ENCODE measurements at regions not wholly inside any gene's neighbourhood (a gene's known extent, or its start where the extent isn't known, plus 50 kb on each side); places are given as distances from the start of the nearest gene placed in this dataset.

GRCh38 chr6:8218861-8219260, 116.5 kb upstream of the EEF1E1 start:
- peaks cover 0 to 2% of the 10 kb centered on the region in 2 experiments for H3K36me3 ChIP-seq (ENCODE audit: control insufficient read depth in 1 of 2, insufficient read depth in 2 of 2, low read length in 2 of 2)

GRCh38 chr6:8215631-8216030, 113.3 kb upstream of the EEF1E1 start:
- H3K4me3 ChIP-seq (ENCODE audit: low read depth, low read length), result no peak overlapping the region

More at GRCh38 chr6:8218861-8219260, 116.5 kb upstream of the EEF1E1 start:
- no peak overlapping the region for H3K18ac ChIP-seq (ENCODE audit: low read length)
- peaks cover 2% of the 10 kb centered on the region for H3K79me2 ChIP-seq (ENCODE audit: control insufficient read depth, insufficient read depth, low read length, poor library complexity)
- H3K23ac ChIP-seq (ENCODE audit: low read length), result no peak overlapping the region
- no peak overlapping the region for H3K14ac ChIP-seq (ENCODE audit: low read length)
- H4K12ac ChIP-seq (ENCODE audit: low read depth, low read length), result no peak overlapping the region
- peaks cover 5% of the 10 kb centered on the region for H3K79me1 ChIP-seq (ENCODE audit: low read length)
- H2AFZ ChIP-seq (ENCODE audit: insufficient read depth, low read length, poor library complexity), result no peak overlapping the region
- no peak overlapping the region for H3K4ac ChIP-seq (ENCODE audit: low read depth, low read length)
- WGBS (ENCODE audit: extremely low coverage, insufficient coverage, insufficient read length), result no CpG with 5 or more reads among the region's 5 CpGs
- H3K9me3 ChIP-seq (ENCODE audit: insufficient read depth, low read depth, low read length), result peaks cover 3% of the 10 kb centered on the region
- H3K27ac ChIP-seq (ENCODE audit: low read depth, low read length), result no peak overlapping the region
- H2AK5ac ChIP-seq (ENCODE audit: low read length), result no peak overlapping the region
- no peak overlapping the region for H2BK120ac ChIP-seq (ENCODE audit: insufficient read depth, low read length, poor library complexity)
- no peaks in the 10 kb centered on the region for H3K4me1 ChIP-seq (ENCODE audit: control insufficient read depth in 1 of 2, insufficient read depth in 2 of 2, low read length in 2 of 2)
- H2BK12ac ChIP-seq (ENCODE audit: low read length), result no peak overlapping the region
- H3K9ac ChIP-seq (ENCODE audit: low read length), result no peak overlapping the region
- H2BK5ac ChIP-seq (ENCODE audit: low read depth, low read length, poor library complexity), result no peak overlapping the region
- H4K8ac ChIP-seq (ENCODE audit: low read depth, low read length), result no peak overlapping the region
- H3K4me3 ChIP-seq (ENCODE audit: low read depth, low read length), result no peak overlapping the region
- H3K4me2 ChIP-seq (ENCODE audit: low read length), result no peak overlapping the region
- H3K27me3 ChIP-seq (ENCODE audit: insufficient read depth, low read length), result no peaks in the 10 kb centered on the region
- peak in 1 of 2 donors; percentile 78 for DNase-seq
- no peak overlapping the region for H4K91ac ChIP-seq (ENCODE audit: low read depth, low read length)

GRCh38 chr6:8213995-8214394, 111.6 kb upstream of the EEF1E1 start:
- H3K18ac ChIP-seq (ENCODE audit: low read length), result no peak overlapping the region
- H3K14ac ChIP-seq (ENCODE audit: low read length), result no peak overlapping the region
- no peak overlapping the region for H3K23ac ChIP-seq (ENCODE audit: low read length)
- peaks cover 2% of the 10 kb centered on the region for H3K79me2 ChIP-seq (ENCODE audit: control insufficient read depth, insufficient read depth, low read length, poor library complexity)
- H2AK5ac ChIP-seq (ENCODE audit: low read length), result no peak overlapping the region
- no peak overlapping the region for H3K4ac ChIP-seq (ENCODE audit: low read depth, low read length)
- no peak for DNase-seq
- no peak overlapping the region for H2BK5ac ChIP-seq (ENCODE audit: low read depth, low read length, poor library complexity)
- no peak overlapping the region for H3K9ac ChIP-seq (ENCODE audit: low read length)
- H4K12ac ChIP-seq (ENCODE audit: low read depth, low read length), result no peak overlapping the region
- H4K91ac ChIP-seq (ENCODE audit: low read depth, low read length), result no peak overlapping the region
- peaks cover 2% of the 10 kb centered on the region for H3K79me1 ChIP-seq (ENCODE audit: low read length)
- peaks cover 0 to 2% of the 10 kb centered on the region in 2 experiments for H3K36me3 ChIP-seq (ENCODE audit: control insufficient read depth in 1 of 2, insufficient read depth in 2 of 2, low read length in 2 of 2)
- no peaks in the 10 kb centered on the region for H3K27me3 ChIP-seq (ENCODE audit: insufficient read depth, low read length)
- H2BK120ac ChIP-seq (ENCODE audit: insufficient read depth, low read length, poor library complexity), result no peak overlapping the region
- WGBS (ENCODE audit: extremely low coverage, insufficient coverage, insufficient read length), result no CpG with 5 or more reads among the region's 4 CpGs
- no peak overlapping the region for H4K8ac ChIP-seq (ENCODE audit: low read depth, low read length)
- H3K4me3 ChIP-seq (ENCODE audit: low read depth, low read length), result no peak overlapping the region
- no peak overlapping the region for H3K4me2 ChIP-seq (ENCODE audit: low read length)
- no peaks in the 10 kb centered on the region for H3K4me1 ChIP-seq (ENCODE audit: control insufficient read depth in 1 of 2, insufficient read depth in 2 of 2, low read length in 2 of 2)
- no peak overlapping the region for H2AFZ ChIP-seq (ENCODE audit: insufficient read depth, low read length, poor library complexity)
- H3K27ac ChIP-seq (ENCODE audit: low read depth, low read length), result no peak overlapping the region
- H2BK12ac ChIP-seq (ENCODE audit: low read length), result no peak overlapping the region
- peaks cover 3% of the 10 kb centered on the region for H3K9me3 ChIP-seq (ENCODE audit: insufficient read depth, low read depth, low read length)

More at GRCh38 chr6:8215631-8216030, 113.3 kb upstream of the EEF1E1 start:
- Histone ChIP-seq H3K9ac (ENCODE audit: low read length) (no peak overlapping the region), H3K79me2 (ENCODE audit: control insufficient read depth, insufficient read depth, low read length, poor library complexity) (peaks cover 2% of the 10 kb centered on the region), H3K23ac (ENCODE audit: low read length) (no peak overlapping the region), H4K91ac (ENCODE audit: low read depth, low read length) (peak overlapping the region; percentile 19), H3K27me3 (ENCODE audit: insufficient read depth, low read length) (no peaks in the 10 kb centered on the region), H3K4me2 (ENCODE audit: low read length) (no peak overlapping the region), H3K9me3 (ENCODE audit: insufficient read depth, low read depth, low read length) (peaks cover 3% of the 10 kb centered on the region), H2BK5ac (ENCODE audit: low read depth, low read length, poor library complexity) (no peak overlapping the region), H3K4ac (ENCODE audit: low read depth, low read length) (no peak overlapping the region), H4K12ac (ENCODE audit: low read depth, low read length) (no peak overlapping the region), H4K8ac (ENCODE audit: low read depth, low read length) (no peak overlapping the region), H3K18ac (ENCODE audit: low read length) (peak overlapping the region; percentile 6), H2AK5ac (ENCODE audit: low read length) (no peak overlapping the region), H3K79me1 (ENCODE audit: low read length) (peaks cover 5% of the 10 kb centered on the region), H2AFZ (ENCODE audit: insufficient read depth, low read length, poor library complexity) (no peak overlapping the region), H3K27ac (ENCODE audit: low read depth, low read length) (no peak overlapping the region), H2BK12ac (ENCODE audit: low read length) (peak overlapping the region; percentile 95), H2BK120ac (ENCODE audit: insufficient read depth, low read length, poor library complexity) (peak overlapping the region; percentile 15), H3K4me1 (ENCODE audit: control insufficient read depth in 1 of 2, insufficient read depth in 2 of 2, low read length in 2 of 2) (no peaks in the 10 kb centered on the region), H3K36me3 (ENCODE audit: control insufficient read depth in 1 of 2, insufficient read depth in 2 of 2, low read length in 2 of 2) (peaks cover 0 to 2% of the 10 kb centered on the region in 2 experiments), H3K14ac (ENCODE audit: low read length) (no peak overlapping the region)
- no peak for DNase-seq
- WGBS (ENCODE audit: extremely low coverage, insufficient coverage, insufficient read length), result no CpG with 5 or more reads among the region's 6 CpGs

- no peaks in the 10 kb centered on the region for H3K27me3 ChIP-seq (ENCODE audit: insufficient read depth, low read length)
- H3K36me3 ChIP-seq (ENCODE audit: control insufficient read depth in 1 of 2, insufficient read depth in 2 of 2, low read length in 2 of 2), result peaks cover 0 to 2% of the 10 kb centered on the region in 2 experiments
- no peak overlapping the region for H4K8ac ChIP-seq (ENCODE audit: low read depth, low read length)
- no peak overlapping the region for H2BK120ac ChIP-seq (ENCODE audit: insufficient read depth, low read length, poor library complexity)
- peaks cover 2% of the 10 kb centered on the region for H3K79me2 ChIP-seq (ENCODE audit: control insufficient read depth, insufficient read depth, low read length, poor library complexity)
- no peak overlapping the region for H2BK12ac ChIP-seq (ENCODE audit: low read length)
- H3K4me2 ChIP-seq (ENCODE audit: low read length), result no peak overlapping the region
- no peak overlapping the region for H3K4me3 ChIP-seq (ENCODE audit: low read depth, low read length)
- no peak overlapping the region for H3K14ac ChIP-seq (ENCODE audit: low read length)
- peaks cover 3% of the 10 kb centered on the region for H3K9me3 ChIP-seq (ENCODE audit: insufficient read depth, low read depth, low read length)
- peaks cover 2% of the 10 kb centered on the region for H3K79me1 ChIP-seq (ENCODE audit: low read length)
- H4K12ac ChIP-seq (ENCODE audit: low read depth, low read length), result no peak overlapping the region
- H3K18ac ChIP-seq (ENCODE audit: low read length), result no peak overlapping the region
- peak in 1 of 2 donors; percentile 33 for DNase-seq
- no peak overlapping the region for H2BK5ac ChIP-seq (ENCODE audit: low read depth, low read length, poor library complexity)
- no peak overlapping the region for H3K4ac ChIP-seq (ENCODE audit: low read depth, low read length)
- no peak overlapping the region for H3K9ac ChIP-seq (ENCODE audit: low read length)
- no peak overlapping the region for H2AK5ac ChIP-seq (ENCODE audit: low read length)
- H3K27ac ChIP-seq (ENCODE audit: low read depth, low read length), result no peak overlapping the region
- H2AFZ ChIP-seq (ENCODE audit: insufficient read depth, low read length, poor library complexity), result no peak overlapping the region
- no CpG with 5 or more reads among the region's 2 CpGs for WGBS (ENCODE audit: extremely low coverage, insufficient coverage, insufficient read length)
- H3K23ac ChIP-seq (ENCODE audit: low read length), result no peak overlapping the region
- H3K4me1 ChIP-seq (ENCODE audit: control insufficient read depth in 1 of 2, insufficient read depth in 2 of 2, low read length in 2 of 2), result no peaks in the 10 kb centered on the region
- no peak overlapping the region for H4K91ac ChIP-seq (ENCODE audit: low read depth, low read length)
Measured at GRCh38 chr6:8212720-8213434, 110.5 kb upstream of the EEF1E1 start.
